Caco-2 (cell line): ENCODE measurements at regions not wholly inside any gene's neighbourhood (a gene's known extent, or its start where the extent isn't known, plus 50 kb on each side); places are given as distances from the start of the nearest gene placed in this dataset.

ENCODE experiments used
- BruUV-seq: library from RNA; stranded (reverse); fragments of 400-500 nt; replicated peaks from 2 replicates; lab custom pipeline; 2021; lab: Mats Ljungman, UMichigan
- CTCF ChIA-PET: fragments of 300-600 bp; sonication (Branson Sonifier 250); formaldehyde crosslinking; loops from one replicate; lab custom pipeline; 2022; ENCODE audit warnings: antibody characterized with exemption; lab: Charles Lee
- POLR2A ChIA-PET: fragments of 300-600 bp; sonication (Branson Sonifier 250); formaldehyde crosslinking; loops from one replicate; lab custom pipeline; 2022; ENCODE audit warnings: antibody characterized with exemption; lab: Charles Lee
- DNase-seq, 2 experiments: peaks; one replicate each; pipeline versions ENCODE4 v3.0.0 to v3.0.0-alpha.2; 2020 to 2022
- H3K27me3 ChIP-seq: replicated peaks from 2 replicates; pipeline ENCODE4 v1.6.0; 2011; ENCODE audit warnings: low read length; ENCODE audit not compliant: control insufficient read depth, insufficient read depth
- H3K36me3 ChIP-seq: 2 replicates; pipeline ENCODE4 v1.5.1; 2011; ENCODE audit warnings: low read length; ENCODE audit not compliant: control insufficient read depth, insufficient read depth
- H3K4me1 ChIP-seq: fragments of 250-450 bp; sonication (Bioruptor Pico); 2 replicates; pipeline ENCODE4 v1.5.1; 2020; ENCODE audit warnings: mild to moderate bottlenecking
- H3K4me3 ChIP-seq: 2 replicates; pipeline ENCODE4 v1.5.1; 2011; ENCODE audit warnings: low read depth, mild to moderate bottlenecking, control low read depth, low read length
- H3K9me3 ChIP-seq: fragments of 250-450 bp; sonication (Bioruptor Pico); 2 replicates; pipeline ENCODE4 v1.5.1; 2020; ENCODE audit warnings: mild to moderate bottlenecking, moderate library complexity
- H3K27ac Mint-ChIP-seq: one replicate; pipeline ENCODE4 v1.8.0; 2022; ENCODE audit warnings: mixed read lengths; ENCODE audit not compliant: unreplicated experiment
- H3K27me3 Mint-ChIP-seq: one replicate; pipeline ENCODE4 v1.8.0; 2022; ENCODE audit warnings: mixed read lengths; ENCODE audit not compliant: insufficient read depth, unreplicated experiment
- H3K36me3 Mint-ChIP-seq: one replicate; pipeline ENCODE4 v1.8.0; 2022; ENCODE audit warnings: mild to moderate bottlenecking, mixed read lengths; ENCODE audit not compliant: insufficient read depth, unreplicated experiment
- H3K4me1 Mint-ChIP-seq: one replicate; pipeline ENCODE4 v1.8.0; 2022; ENCODE audit warnings: low read depth, mixed read lengths; ENCODE audit not compliant: unreplicated experiment
- H3K4me3 Mint-ChIP-seq: one replicate; pipeline ENCODE4 v1.8.0; 2022; ENCODE audit warnings: mild to moderate bottlenecking, moderate library complexity, mixed read lengths; ENCODE audit not compliant: unreplicated experiment
- H3K9me3 Mint-ChIP-seq: one replicate; pipeline ENCODE4 v1.8.0; 2022; ENCODE audit warnings: mixed read lengths; ENCODE audit not compliant: unreplicated experiment
- CTCF ChIP-seq, 2 experiments: fragments of 200-600 bp in 1 of 2; IDR thresholded peaks; 1 replicate in 1 of 2; 2 replicates in 1 of 2; pipeline versions ENCODE4 v1.5.1 to v1.8.0; 2011 to 2022; ENCODE audit warnings: antibody characterized with exemption in 1 of 2, control low read depth in 1 of 2, inconsistent platforms in 1 of 2, low read depth in 1 of 2, low read length in 1 of 2, mild to moderate bottlenecking in 1 of 2, moderate library complexity in 1 of 2; ENCODE audit not compliant: insufficient read depth in 1 of 2, severe bottlenecking in 1 of 2, unreplicated experiment in 1 of 2
- intact Hi-C: fragments of 100-400 bp; cut with micrococcal nuclease; formaldehyde crosslinking; loops from one replicate; pipeline ENCODE4 v1.10.0; 2022; ENCODE audit not compliant: unreplicated experiment

- CTCF ChIA-PET: no interaction called here
- no peak overlapping the region for H3K4me3 ChIP-seq
- no TSS peak for BruUV-seq
- no peaks in the 10 kb centered on the region for H3K27me3 Mint-ChIP-seq
- H3K4me1 Mint-ChIP-seq: peaks cover 16% of the 10 kb centered on the region
- no peaks in the 10 kb centered on the region for H3K36me3 Mint-ChIP-seq
- no peak overlapping the region for H3K27ac Mint-ChIP-seq
- no peak for TF ChIP-seq CTCF (IDR thresholded peaks at IDR 0.05; ENCODE audit: insufficient read depth in 1 of 2, low read depth in 1 of 2, low read length in 1 of 2, severe bottlenecking in 1 of 2, unreplicated experiment in 1 of 2)
- DNase-seq: no peak
- H3K9me3 Mint-ChIP-seq: peaks cover under 1% of the 10 kb centered on the region
- H3K9me3 ChIP-seq: no peaks in the 10 kb centered on the region
- intact Hi-C loops: no loop called here
- H3K36me3 ChIP-seq: no peaks in the 10 kb centered on the region
- H3K27me3 ChIP-seq: no peaks in the 10 kb centered on the region
- H3K4me1 ChIP-seq: peaks cover 20% of the 10 kb centered on the region
- POLR2A ChIA-PET: no interaction called here
- H3K4me3 Mint-ChIP-seq: no peak overlapping the region
These were observed 517.1 kb downstream of the RPS24 start for GRCh38 chr10:78550716-78551115.

- peaks cover 8% of the 10 kb centered on the region for H3K9me3 Mint-ChIP-seq
- peak overlapping the region; percentile 20 for H3K27ac Mint-ChIP-seq
- H3K36me3 Mint-ChIP-seq: no peaks in the 10 kb centered on the region
- H3K4me1 Mint-ChIP-seq: peaks cover 16% of the 10 kb centered on the region
- no peak overlapping the region for H3K4me3 Mint-ChIP-seq
- Histone ChIP-seq H3K27me3 (no peaks in the 10 kb centered on the region), H3K9me3 (no peaks in the 10 kb centered on the region), H3K4me1 (peaks cover 20% of the 10 kb centered on the region), H3K4me3 (no peak overlapping the region), H3K36me3 (no peaks in the 10 kb centered on the region)
- DNase-seq: peak; percentile 36 to 62
- intact Hi-C loops: no loop called here
- ChIA-PET CTCF (no interaction called here), POLR2A (interaction anchor here (0.7 kb wide), 1 partner anchor 606 kb away, joined by 3 read pairs; no protein-coding TSS in a partner anchor)
- no peak for TF ChIP-seq CTCF (IDR thresholded peaks at IDR 0.05; ENCODE audit: insufficient read depth in 1 of 2, low read depth in 1 of 2, low read length in 1 of 2, severe bottlenecking in 1 of 2, unreplicated experiment in 1 of 2)
- no TSS peak for BruUV-seq
- no peaks in the 10 kb centered on the region for H3K27me3 Mint-ChIP-seq
These were observed 517.4 kb upstream of the ZMIZ1 start for GRCh38 chr10:78551184-78552005.

GRCh38 chr10:78552261-78552811 is 516.4 kb upstream of the ZMIZ1 start:
- POLR2A ChIA-PET: no interaction called here
- H3K27ac Mint-ChIP-seq: peak overlapping the region; percentile 41

More at GRCh38 chr10:78552261-78552811, 516.4 kb upstream of the ZMIZ1 start:
- no peak for TF ChIP-seq CTCF (IDR thresholded peaks at IDR 0.05; ENCODE audit: insufficient read depth in 1 of 2, low read depth in 1 of 2, low read length in 1 of 2, severe bottlenecking in 1 of 2, unreplicated experiment in 1 of 2)
- DNase-seq: no peak
- BruUV-seq: no TSS peak
- Mint-ChIP-seq H3K27me3 (no peaks in the 10 kb centered on the region), H3K36me3 (no peaks in the 10 kb centered on the region), H3K4me1 (peaks cover 16% of the 10 kb centered on the region), H3K9me3 (peaks cover 11% of the 10 kb centered on the region), H3K4me3 (no peak overlapping the region)
- H3K27me3 ChIP-seq: no peaks in the 10 kb centered on the region
- intact Hi-C loops: no loop called here
- H3K36me3 ChIP-seq: no peaks in the 10 kb centered on the region
- peaks cover 20% of the 10 kb centered on the region for H3K4me1 ChIP-seq
- no peaks in the 10 kb centered on the region for H3K9me3 ChIP-seq
- CTCF ChIA-PET: no interaction called here
- H3K4me3 ChIP-seq: no peak overlapping the region
